GM23338 (cell line): ENCODE measurements at regions not wholly inside any gene's neighbourhood (a gene's known extent, or its start where the extent isn't known, plus 50 kb on each side); places are given as distances from the start of the nearest gene placed in this dataset.

Experiments
- ATAC-seq: fragments of 200-7000 bp; cut with Tn5 transposase; 3 replicates; pipeline ENCODE4 v1.9.1; 2020
- DNase-seq: peaks from one replicate; pipeline ENCODE4 v3.0.0-alpha.2; 2015; ENCODE audit warnings: low spot score
- H2AFZ ChIP-seq: fragments of 200-600 bp; sonication (generic); 2 replicates; pipeline ENCODE4 v1.8.0; 2016; ENCODE audit warnings: antibody characterized with exemption, mild to moderate bottlenecking, moderate library complexity
- H3F3A ChIP-seq: fragments of 200-600 bp; sonication (generic); replicated peaks from 2 replicates; pipeline ENCODE4 v1.8.0; 2017; ENCODE audit warnings: antibody characterized with exemption, mixed run types, low read depth
- H3K27ac ChIP-seq: fragments of 200-600 bp; sonication (generic); 2 replicates; pipeline ENCODE4 v1.6.1; 2016; ENCODE audit warnings: low read depth
- H3K27me3 ChIP-seq: fragments of 200-600 bp; sonication (generic); 2 replicates; pipeline ENCODE4 v1.8.0; 2016; ENCODE audit warnings: mild to moderate bottlenecking, mixed run types, moderate library complexity; ENCODE audit not compliant: insufficient read depth
- H3K36me3 ChIP-seq: fragments of 200-600 bp; sonication (generic); 2 replicates; pipeline ENCODE4 v1.8.0; 2016; ENCODE audit warnings: mild to moderate bottlenecking; ENCODE audit not compliant: insufficient read depth
- H3K4me1 ChIP-seq: fragments of 200-600 bp; sonication (generic); 2 replicates; pipeline ENCODE4 v1.8.0; 2016; ENCODE audit warnings: mild to moderate bottlenecking, moderate library complexity; ENCODE audit not compliant: insufficient read depth
- H3K4me2 ChIP-seq: fragments of 200-600 bp; sonication (generic); 2 replicates; pipeline ENCODE4 v1.7.1; 2017; ENCODE audit warnings: mixed run types
- H3K4me3 ChIP-seq: fragments of 200-600 bp; sonication (generic); 2 replicates; pipeline ENCODE4 v1.6.1; 2016; ENCODE audit warnings: mixed run types
- H3K79me2 ChIP-seq: fragments of 200-600 bp; sonication (generic); replicated peaks from 2 replicates; pipeline ENCODE4 v1.8.0; 2017; ENCODE audit warnings: mild to moderate bottlenecking; ENCODE audit not compliant: insufficient read depth
- H3K9me2 ChIP-seq: fragments of 200-600 bp; sonication (generic); 2 replicates; pipeline ENCODE4 v1.8.0; 2017; ENCODE audit not compliant: insufficient read depth
- H4K20me1 ChIP-seq: fragments of 200-600 bp; sonication (generic); replicated peaks from 2 replicates; pipeline ENCODE4 v1.8.0; 2017; ENCODE audit warnings: mild to moderate bottlenecking; ENCODE audit not compliant: insufficient read depth
- H3K27ac Mint-ChIP-seq: 2 replicates; pipeline ENCODE4 v1.8.0; 2020; ENCODE audit warnings: inconsistent platforms, mild to moderate bottlenecking, moderate library complexity, mixed read lengths
- H3K27me3 Mint-ChIP-seq: 3 replicates; pipeline ENCODE4 v1.8.0; 2022; ENCODE audit warnings: low read depth, mild to moderate bottlenecking, moderate library complexity, mixed read lengths, inconsistent platforms; ENCODE audit not compliant: insufficient read depth, poor library complexity
- H3K36me3 Mint-ChIP-seq: 3 replicates; pipeline ENCODE4 v1.8.0; 2021; ENCODE audit warnings: low read depth, mild to moderate bottlenecking, inconsistent platforms, moderate library complexity, mixed read lengths
- H3K4me1 Mint-ChIP-seq: 3 replicates; pipeline ENCODE4 v1.8.0; 2020; ENCODE audit warnings: mild to moderate bottlenecking, inconsistent platforms, mixed read lengths
- H3K4me3 Mint-ChIP-seq: 3 replicates; pipeline ENCODE4 v1.8.0; 2021; ENCODE audit warnings: moderate library complexity, mild to moderate bottlenecking, inconsistent platforms, mixed read lengths
- H3K9me3 Mint-ChIP-seq: 3 replicates; pipeline ENCODE4 v1.8.0; 2020; ENCODE audit warnings: moderate library complexity, mild to moderate bottlenecking, inconsistent platforms, mixed read lengths
- CREB1 ChIP-seq: fragments of 250-450 bp; sonication (Bioruptor Pico); IDR thresholded peaks from 2 replicates; pipeline ENCODE4 v1.5.0; 2020; ENCODE audit warnings: low read depth, mild to moderate bottlenecking, moderate library complexity
- CTCF ChIP-seq, 2 experiments: fragments of 200-600 bp in 1 of 2; sonication (generic) in 1 of 2; conservative IDR thresholded peaks; 2 replicates each; pipeline versions ENCODE4 v1.5.1 to v1.6.1; 2016 to 2017; ENCODE audit warnings: antibody characterized with exemption in 2 of 2, low read depth in 2 of 2, mild to moderate bottlenecking in 2 of 2, moderate library complexity in 1 of 2
- ETS1 ChIP-seq: IDR thresholded peaks from 2 replicates; pipeline ENCODE4 v1.6.1; 2016; ENCODE audit warnings: antibody characterized with exemption
- EZH2 ChIP-seq: fragments of 200-600 bp; sonication (generic); IDR thresholded peaks from one replicate; pipeline ENCODE4 v1.8.0; 2017; ENCODE audit warnings: antibody characterized with exemption, mild to moderate bottlenecking, low read depth; ENCODE audit not compliant: unreplicated experiment
- EZH2phosphoT487 ChIP-seq: fragments of 200-600 bp; sonication (generic); IDR thresholded peaks from one replicate; pipeline ENCODE4 v1.8.1; 2018; ENCODE audit warnings: antibody characterized with exemption; ENCODE audit not compliant: unreplicated experiment
- JUNB ChIP-seq: IDR thresholded peaks from one replicate; pipeline ENCODE4 v1.6.1; 2016; ENCODE audit warnings: antibody characterized with exemption; ENCODE audit not compliant: unreplicated experiment
- NANOG ChIP-seq: IDR thresholded peaks from 2 replicates; pipeline ENCODE4 v1.6.1; 2016; ENCODE audit warnings: antibody characterized with exemption, borderline replicate concordance
- POLR2AphosphoS5 ChIP-seq: IDR thresholded peaks from 2 replicates; pipeline ENCODE4 v1.6.1; 2016; ENCODE audit warnings: antibody characterized with exemption, low read depth
- REST ChIP-seq: IDR thresholded peaks from one replicate; pipeline ENCODE4 v1.6.1; 2018; ENCODE audit warnings: antibody characterized with exemption; ENCODE audit not compliant: unreplicated experiment
- STAT1 ChIP-seq: IDR thresholded peaks from one replicate; pipeline ENCODE4 v1.6.1; 2016; ENCODE audit warnings: antibody characterized with exemption; ENCODE audit not compliant: unreplicated experiment
- ZNF114 ChIP-seq: fragments of 250-450 bp; sonication (Bioruptor Pico); IDR thresholded peaks from 2 replicates; pipeline ENCODE4 v1.5.0; 2020; ENCODE audit warnings: mild to moderate bottlenecking, moderate library complexity
- ZNF331 ChIP-seq: fragments of 250-450 bp; sonication (Bioruptor Pico); IDR thresholded peaks from 2 replicates; pipeline ENCODE4 v1.5.0; 2020; ENCODE audit warnings: low read depth, mild to moderate bottlenecking, moderate library complexity
- ZNF462 ChIP-seq: fragments of 250-450 bp; sonication (Bioruptor Pico); IDR thresholded peaks from 2 replicates; pipeline ENCODE4 v1.5.0; 2020; ENCODE audit warnings: mild to moderate bottlenecking, moderate library complexity

- H3K9me2 ChIP-seq, result 0 out of 2 replicates have a peak, but pooled peaks cover 6% of the 10 kb centered on the region
- H3K36me3 ChIP-seq, result no peaks in the 10 kb centered on the region
- Mint-ChIP-seq H3K9me3 (peaks cover 48% of the 10 kb centered on the region), H3K36me3 (peaks cover 30% of the 10 kb centered on the region), H3K4me3 (no peak overlapping the region), H3K27ac (no peak overlapping the region), H3K4me1 (no peaks in the 10 kb centered on the region), H3K27me3 (no peaks in the 10 kb centered on the region)
- ATAC-seq (no peak), DNase-seq (no peak)
- H3K27me3 ChIP-seq, result no peaks in the 10 kb centered on the region
- H4K20me1 ChIP-seq, result no peaks in the 10 kb centered on the region
- H3K4me1 ChIP-seq, result no peaks in the 10 kb centered on the region
- H3K4me2 ChIP-seq, result no peak overlapping the region
- TF ChIP-seq POLR2AphosphoS5 (no peak), ZNF114 (CRISPR knock-in tag) (no peak), CREB1 (CRISPR knock-in tag) (no peak), EZH2phosphoT487 (no peak), REST (no peak), JUNB (no peak), ZNF331 (CRISPR knock-in tag) (no peak), NANOG (no peak), ZNF462 (CRISPR knock-in tag) (no peak), STAT1 (no peak), EZH2 (no peak), CTCF (conservative IDR thresholded peaks at IDR 0.05; ENCODE audit: low read depth in 2 of 2) (no peak), ETS1 (no peak)
- H3K79me2 ChIP-seq, result no peaks in the 10 kb centered on the region
- H3F3A ChIP-seq, result no peaks in the 10 kb centered on the region
- H3K27ac ChIP-seq, result no peak overlapping the region
- no peak overlapping the region for H2AFZ ChIP-seq
- H3K4me3 ChIP-seq, result no peak overlapping the region
Measured at GRCh38 chr5:44011518-44011917, 377.7 kb downstream of the FGF10 start.
